NCI-H2081 (cell line): ENCODE measurements at regions not wholly inside any gene's neighbourhood (a gene's known extent, or its start where the extent isn't known, plus 50 kb on each side); places are given as distances from the start of the nearest gene placed in this dataset.
"Not testable (repeated sequence)": the region's sequence is repeated elsewhere in the genome, so short reads cannot be mapped to it uniquely, and the experiment has no call there.

Experiments used
- DNase-seq, 2 experiments: peaks; one replicate each; lab custom pipeline; 2025; lab: John Stamatoyannopoulos, UW

- peak; percentile 47 to 79 for DNase-seq
These were observed 371.9 kb downstream of the KCNRG start for GRCh38 chr13:50387051-50387581.

- no peak for DNase-seq
These were observed 373.2 kb downstream of the KCNRG start for GRCh38 chr13:50388481-50388880.

GRCh38 chr13:50389726-50390125 lies 374.5 kb downstream of the KCNRG start:
- DNase-seq = peak; percentile 59 to 87

DNA sequence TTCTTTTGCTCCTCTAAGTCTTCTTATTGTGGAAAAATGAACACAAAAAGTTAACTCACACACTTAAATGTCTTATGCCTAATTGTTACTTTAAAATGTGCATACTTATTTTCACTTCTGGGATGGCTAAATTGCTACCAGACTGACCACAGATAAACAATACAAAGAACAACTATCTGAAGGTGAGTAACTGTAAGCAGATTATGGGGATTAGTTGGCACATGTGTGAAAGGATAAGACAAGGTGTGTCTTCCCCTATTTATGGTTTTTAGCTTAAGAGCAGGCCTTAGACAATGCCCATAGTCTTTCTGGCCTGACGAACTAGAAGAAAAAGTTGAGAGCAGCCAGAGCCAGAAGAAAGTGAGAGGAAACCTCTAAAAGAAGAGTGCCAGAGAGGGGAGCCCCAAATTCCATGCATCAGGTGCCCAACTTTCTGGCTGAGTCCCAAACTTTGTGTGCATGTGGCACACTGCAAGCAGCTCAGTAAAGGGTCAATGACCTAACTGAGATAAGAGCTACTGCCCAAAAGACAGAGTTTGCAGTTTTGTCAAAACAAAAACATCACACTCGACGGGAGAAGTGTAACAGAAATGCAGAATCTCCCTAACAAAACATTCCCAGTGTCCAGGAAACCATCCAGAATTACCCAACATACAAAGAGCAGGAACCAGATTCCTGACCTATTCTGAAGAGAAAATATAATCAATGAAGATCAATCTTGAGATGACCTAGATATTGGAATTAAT lies 375.4 kb downstream of the KCNRG start:
- no peak for DNase-seq

DNA sequence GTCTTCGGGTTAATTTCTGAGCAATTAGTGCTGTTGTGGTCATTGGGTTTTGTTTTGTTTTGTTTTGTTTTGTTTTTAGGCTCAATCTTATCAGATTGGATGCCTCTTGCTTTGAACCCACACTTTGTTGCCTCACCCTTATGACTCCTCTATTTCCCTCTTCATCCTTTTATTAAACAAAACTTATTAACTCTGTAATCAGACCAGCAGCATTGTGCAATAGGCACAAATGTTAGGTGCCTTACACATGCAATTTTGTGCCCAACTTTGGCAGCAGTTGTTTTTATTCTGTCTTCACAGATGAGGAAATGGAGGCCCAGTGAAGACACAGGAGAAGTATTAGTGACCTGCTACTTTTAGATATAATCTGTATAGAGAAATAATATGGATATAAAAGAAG lies 377.7 kb downstream of the KCNRG start:
- no peak for DNase-seq

GRCh38 chr13:50393628-50394027 lies 378.4 kb downstream of the KCNRG start:
- peak; percentile 45 to 76 for DNase-seq

GRCh38 chr13:50396001-50396400 lies 380.8 kb downstream of the KCNRG start:
- DNase-seq = no peak

DNA sequence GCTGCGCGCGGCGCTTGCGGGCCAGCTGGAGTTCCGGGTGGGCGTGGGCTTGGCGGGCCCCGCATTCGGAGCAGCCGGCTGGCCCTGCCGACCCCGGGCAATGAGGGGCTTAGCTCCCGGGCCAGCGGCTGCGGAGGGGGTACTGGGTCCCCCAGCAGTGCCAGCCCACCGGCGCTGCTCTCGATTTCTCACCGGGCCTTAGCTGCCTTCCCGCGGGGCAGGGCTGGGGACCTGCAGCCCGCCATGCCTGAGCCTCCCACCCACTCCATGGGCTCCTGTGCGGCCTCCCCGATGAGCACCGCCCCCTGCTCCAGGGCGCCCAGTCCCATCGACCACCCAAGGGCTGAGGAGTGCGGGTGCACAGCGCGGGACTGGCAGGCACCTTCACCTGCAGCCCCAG lies 381.4 kb downstream of the KCNRG start:
- DNase-seq = not testable (repeated sequence)

- DNase-seq = no peak
These were observed 384.9 kb downstream of the KCNRG start for GRCh38 chr13:50400035-50400726.

DNA sequence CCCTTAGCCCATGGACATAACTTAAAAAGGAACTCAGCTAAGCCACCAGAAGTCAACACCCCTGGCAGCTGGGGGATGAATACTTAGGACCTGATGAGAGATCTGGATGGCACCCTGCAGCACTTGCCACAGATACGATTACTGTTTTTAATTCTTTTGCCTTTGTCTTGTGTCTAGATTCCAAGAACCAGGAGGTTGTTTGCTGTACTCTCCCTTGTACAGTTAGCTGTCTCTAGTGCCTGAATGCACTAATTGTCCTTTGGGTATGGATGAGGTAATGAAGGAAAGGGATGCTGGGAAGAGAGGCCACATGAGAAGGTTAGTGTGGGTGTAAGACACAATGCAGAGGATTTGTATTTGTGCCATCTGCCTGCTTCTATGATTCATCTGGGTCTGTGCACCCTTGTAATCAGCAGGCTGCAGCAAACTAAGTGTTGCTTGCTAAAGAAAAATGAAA lies 385.8 kb downstream of the KCNRG start:
- no peak for DNase-seq

DNA sequence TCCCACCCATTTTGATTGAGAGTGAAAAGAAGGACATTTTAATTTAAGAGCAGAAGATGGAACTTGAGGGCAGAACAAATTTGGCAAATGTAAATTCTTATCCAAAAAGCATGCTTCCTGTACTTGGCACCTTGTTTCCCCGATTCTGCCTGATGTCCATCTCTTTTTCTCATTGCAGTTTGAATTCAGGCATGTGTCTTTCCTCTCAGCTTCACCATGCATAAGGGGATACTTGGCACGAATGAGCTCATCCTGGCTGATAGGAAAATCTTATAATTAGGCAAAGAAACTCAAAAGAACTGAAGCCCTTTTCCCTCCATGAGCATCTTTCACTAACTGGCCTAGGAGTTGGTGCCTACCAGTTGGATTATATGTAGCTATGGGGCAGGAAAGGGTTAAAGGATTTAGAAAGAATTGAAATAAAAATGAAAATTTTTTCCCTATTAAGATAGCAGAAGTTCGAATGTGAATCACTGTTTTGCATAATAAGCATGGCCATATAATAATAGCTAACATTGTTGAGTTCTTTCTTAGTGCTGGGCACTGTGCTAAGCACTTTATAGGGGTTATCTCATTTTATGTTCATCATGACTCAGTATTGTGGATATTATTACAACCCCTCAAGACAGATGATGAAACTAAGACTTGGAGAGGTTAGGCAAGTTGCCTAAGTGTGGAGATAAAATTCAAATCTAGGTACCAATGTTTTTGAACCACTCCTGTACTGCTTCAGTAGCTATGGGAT lies 386.6 kb downstream of the KCNRG start:
- no peak for DNase-seq

GRCh38 chr13:50403311-50403710 lies 388.1 kb downstream of the KCNRG start:
- peak in 1 of 2 experiments; percentile 58 for DNase-seq

- DNase-seq = no peak
These were observed 388.9 kb downstream of the KCNRG start for GRCh38 chr13:50404116-50404515.

DNA sequence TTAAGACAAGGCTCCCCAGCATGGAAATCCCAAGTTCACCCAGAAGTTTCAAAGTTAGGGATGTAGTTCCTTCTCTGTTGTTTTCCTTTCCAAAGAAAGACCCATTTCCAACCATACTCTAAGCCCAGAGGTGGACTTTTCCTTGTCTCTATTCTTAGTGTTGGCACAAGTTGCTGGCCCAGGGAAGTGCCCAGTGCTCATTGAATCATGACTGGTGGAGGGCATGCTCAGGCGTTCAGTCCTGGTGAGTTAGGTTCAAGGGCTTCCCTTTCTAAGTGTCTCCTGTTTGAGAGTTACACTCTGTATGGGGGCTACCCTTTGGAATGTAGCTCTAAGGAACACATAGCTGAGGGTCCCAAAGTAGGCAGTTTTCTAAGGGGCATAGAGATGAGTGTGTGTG lies 389.5 kb downstream of the KCNRG start:
- no peak for DNase-seq

DNA sequence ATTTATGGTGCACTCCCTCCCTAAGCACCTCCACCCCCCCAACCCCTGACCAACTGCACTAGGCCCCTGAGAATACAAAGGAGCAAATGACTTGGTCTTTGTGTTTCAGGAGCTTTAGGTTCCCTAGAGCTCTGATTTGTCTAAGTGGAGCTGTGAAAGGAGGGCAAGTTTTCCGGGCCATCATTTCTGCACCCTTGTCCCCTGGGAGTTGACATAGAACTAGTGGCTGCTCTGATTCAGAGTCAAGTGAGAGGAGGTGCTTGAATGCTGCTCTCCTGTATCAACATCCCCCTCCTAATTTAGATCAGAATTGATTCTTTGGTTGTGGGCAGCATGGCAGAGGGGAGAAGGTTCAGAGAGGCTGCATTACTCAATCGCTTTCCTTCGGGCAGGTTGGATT lies 391.6 kb downstream of the KCNRG start:
- no peak for DNase-seq

- DNase-seq = no peak
These were observed 392.8 kb downstream of the KCNRG start for GRCh38 chr13:50408068-50408467.

- DNase-seq = no peak
These were observed 394.0 kb downstream of the KCNRG start for GRCh38 chr13:50409220-50409619.

DNA sequence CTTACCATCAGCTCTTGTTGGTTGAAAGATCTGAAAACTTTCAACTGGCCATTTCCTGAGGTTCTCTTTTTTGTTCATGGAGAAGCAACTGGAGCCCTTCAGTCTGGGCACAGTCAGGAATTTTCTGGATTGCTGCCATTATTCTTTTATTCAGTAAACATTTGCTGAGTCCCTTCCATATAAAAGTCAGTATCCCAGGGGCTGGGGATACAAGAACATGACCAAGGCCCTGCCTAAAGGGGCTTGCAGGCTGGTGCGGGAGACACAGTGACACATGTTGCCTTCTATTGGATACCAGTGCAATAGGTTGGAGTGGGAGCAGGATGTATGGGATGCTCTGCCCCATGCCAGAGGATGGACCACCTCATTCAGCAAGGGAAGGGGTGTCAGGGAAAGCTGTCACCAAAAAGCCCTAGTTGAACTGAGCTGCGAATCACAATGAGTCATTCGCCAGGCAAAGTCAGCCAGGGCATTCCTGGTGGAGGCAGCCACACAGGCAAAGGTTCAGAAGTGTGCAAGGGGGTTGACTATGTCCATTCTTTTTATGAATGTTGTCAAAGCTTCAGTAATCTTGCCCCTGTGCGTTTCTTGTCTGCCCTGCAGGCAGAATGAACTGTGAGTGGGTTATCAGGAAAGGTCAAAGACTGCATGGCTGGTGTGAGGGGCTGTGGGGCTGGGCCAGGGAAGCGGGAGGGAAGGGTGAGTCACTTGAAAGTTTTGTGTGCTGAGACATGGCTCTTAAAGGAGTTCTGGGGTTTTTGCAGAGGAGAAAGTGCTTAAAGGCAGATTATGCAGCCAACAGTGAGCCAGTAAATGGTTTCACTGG lies 395.9 kb downstream of the KCNRG start:
- DNase-seq = no peak

GRCh38 chr13:50412046-50412617 lies 396.9 kb downstream of the KCNRG start:
- no peak for DNase-seq

- no peak for DNase-seq
These were observed 399.4 kb downstream of the KCNRG start for GRCh38 chr13:50414640-50415039.

GRCh38 chr13:50415428-50415827 lies 400.2 kb downstream of the KCNRG start:
- DNase-seq = no peak
